Neural cell (in vitro differentiated cells): ENCODE measurements at regions not wholly inside any gene's neighbourhood (a gene's known extent, or its start where the extent isn't known, plus 50 kb on each side); places are given as distances from the start of the nearest gene placed in this dataset.

ENCODE experiments used
- H2AFZ ChIP-seq: fragments of 200-600, 300-800 bp; sonication (generic), shearing (Covaris generic); 2 replicates; pipeline ENCODE4 v1.6.0; 2014; ENCODE audit warnings: low read depth, mild to moderate bottlenecking, antibody characterized with exemption, low read length, moderate library complexity
- H3F3A ChIP-seq: fragments of 200-600 bp; shearing (Covaris generic); 2 replicates; pipeline ENCODE4 v1.6.1; 2016; ENCODE audit warnings: mild to moderate bottlenecking, moderate library complexity, mixed read lengths, antibody characterized with exemption, low read length; ENCODE audit not compliant: insufficient read depth, poor library complexity, severe bottlenecking
- H3K27ac ChIP-seq: fragments of 200-600, 300-800 bp; sonication (generic), shearing (Covaris generic); 2 replicates; pipeline ENCODE4 v1.5.1; 2014; ENCODE audit warnings: mild to moderate bottlenecking, low read length, moderate library complexity
- H3K27me3 ChIP-seq: fragments of 300-800, 200-600 bp; sonication (generic), shearing (Covaris generic); 2 replicates; pipeline ENCODE4 v1.6.0; 2014; ENCODE audit warnings: mild to moderate bottlenecking, low read depth, low read length, moderate library complexity; ENCODE audit not compliant: insufficient read depth
- H3K36me3 ChIP-seq: fragments of 300-800, 200-600 bp; sonication (generic), shearing (Covaris generic); 2 replicates; pipeline ENCODE4 v1.5.1; 2014; ENCODE audit warnings: mild to moderate bottlenecking, antibody characterized with exemption, low read length, moderate library complexity; ENCODE audit not compliant: insufficient read depth
- H3K4me2 ChIP-seq: fragments of 300-800, 200-600 bp; sonication (generic), shearing (Covaris generic); 2 replicates; pipeline ENCODE4 v1.6.0; 2014; ENCODE audit warnings: mild to moderate bottlenecking, low read length
- H3K4me3 ChIP-seq: fragments of 300-800, 200-600 bp; sonication (generic), shearing (Covaris generic); 2 replicates; pipeline ENCODE4 v1.5.1; 2014; ENCODE audit warnings: mild to moderate bottlenecking, low read length, moderate library complexity
- H3K79me2 ChIP-seq: fragments of 200-600 bp; shearing (Covaris generic); replicated peaks from 2 replicates; pipeline ENCODE4 v1.6.0; 2014; ENCODE audit warnings: mild to moderate bottlenecking, low read length, moderate library complexity; ENCODE audit not compliant: insufficient read depth
- H3K9ac ChIP-seq: fragments of 300-800, 200-600 bp; sonication (generic), shearing (Covaris generic); 2 replicates; pipeline ENCODE4 v1.6.1; 2016; ENCODE audit warnings: mild to moderate bottlenecking, low read length, mixed read lengths
- H3K9me2 ChIP-seq: fragments of 200-600 bp; shearing (Covaris generic); 2 replicates; pipeline ENCODE4 v1.6.1; 2016; ENCODE audit warnings: mild to moderate bottlenecking, low read length, mixed read lengths; ENCODE audit not compliant: insufficient read depth
- H3K9me3 ChIP-seq: fragments of 200-600, 300-800 bp; sonication (generic), shearing (Covaris generic); 2 replicates; pipeline ENCODE4 v1.6.1; 2016; ENCODE audit warnings: mild to moderate bottlenecking, mixed run types, low read length, moderate library complexity, mixed read lengths
- H4K20me1 ChIP-seq: fragments of 200-600 bp; shearing (Covaris generic); 2 replicates; pipeline ENCODE4 v1.6.1; 2016; ENCODE audit warnings: mild to moderate bottlenecking, mixed run types; ENCODE audit not compliant: insufficient read depth
- EP300 ChIP-seq: fragments of 450-650 bp; conservative IDR thresholded peaks from 2 replicates; pipeline ENCODE4 v1.6.1; 2014; ENCODE audit warnings: antibody characterized with exemption, mild to moderate bottlenecking, moderate library complexity; ENCODE audit not compliant: poor library complexity, severe bottlenecking
- MXI1 ChIP-seq: fragments of 450-650 bp; conservative IDR thresholded peaks from 2 replicates; pipeline ENCODE4 v1.6.1; 2014; ENCODE audit warnings: antibody characterized with exemption, mild to moderate bottlenecking; ENCODE audit not compliant: poor library complexity, severe bottlenecking
- POLR2AphosphoS5 ChIP-seq: IDR thresholded peaks from 2 replicates; pipeline ENCODE4 v1.6.1; 2012
- RAD21 ChIP-seq: fragments of 450-650 bp; conservative IDR thresholded peaks from 2 replicates; pipeline ENCODE4 v1.6.1; 2014; ENCODE audit warnings: antibody characterized with exemption, mild to moderate bottlenecking, moderate library complexity
- SMC3 ChIP-seq: fragments of 450-650 bp; conservative IDR thresholded peaks from 2 replicates; pipeline ENCODE4 v1.6.1; 2014; ENCODE audit warnings: antibody characterized with exemption, mild to moderate bottlenecking, moderate library complexity; ENCODE audit not compliant: poor library complexity
- TAF1 ChIP-seq: IDR thresholded peaks from 2 replicates; pipeline ENCODE4 v1.6.1; 2012; ENCODE audit warnings: low read depth
- TF ChIP-seq, protein P1 (sequence below): IDR thresholded peaks from 2 replicates; pipeline ENCODE4 v1.6.1; 2012; ENCODE audit warnings: borderline replicate concordance
- TF ChIP-seq, protein P2 (sequence below): fragments of 450-650 bp; IDR thresholded peaks from 2 replicates; pipeline ENCODE4 v1.5.1; 2014; ENCODE audit warnings: antibody characterized with exemption, mild to moderate bottlenecking, moderate library complexity; ENCODE audit not compliant: poor library complexity, severe bottlenecking

GRCh38 chr6:77361018-77361417 is 102.3 kb downstream of the HTR1B start:
- H3K9ac ChIP-seq = no peak overlapping the region
- no peaks in the 10 kb centered on the region for H4K20me1 ChIP-seq

GRCh38 chr6:77356821-77357220 is 106.5 kb downstream of the HTR1B start:
- H3K36me3 ChIP-seq = no peaks in the 10 kb centered on the region
- no peaks in the 10 kb centered on the region for H3K9me2 ChIP-seq
- no peaks in the 10 kb centered on the region for H4K20me1 ChIP-seq

More at GRCh38 chr6:77361018-77361417, 102.3 kb downstream of the HTR1B start:
- no peak overlapping the region for H3K27ac ChIP-seq
- no peak for TF ChIP-seq MXI1
- TF ChIP-seq, protein P1, sequence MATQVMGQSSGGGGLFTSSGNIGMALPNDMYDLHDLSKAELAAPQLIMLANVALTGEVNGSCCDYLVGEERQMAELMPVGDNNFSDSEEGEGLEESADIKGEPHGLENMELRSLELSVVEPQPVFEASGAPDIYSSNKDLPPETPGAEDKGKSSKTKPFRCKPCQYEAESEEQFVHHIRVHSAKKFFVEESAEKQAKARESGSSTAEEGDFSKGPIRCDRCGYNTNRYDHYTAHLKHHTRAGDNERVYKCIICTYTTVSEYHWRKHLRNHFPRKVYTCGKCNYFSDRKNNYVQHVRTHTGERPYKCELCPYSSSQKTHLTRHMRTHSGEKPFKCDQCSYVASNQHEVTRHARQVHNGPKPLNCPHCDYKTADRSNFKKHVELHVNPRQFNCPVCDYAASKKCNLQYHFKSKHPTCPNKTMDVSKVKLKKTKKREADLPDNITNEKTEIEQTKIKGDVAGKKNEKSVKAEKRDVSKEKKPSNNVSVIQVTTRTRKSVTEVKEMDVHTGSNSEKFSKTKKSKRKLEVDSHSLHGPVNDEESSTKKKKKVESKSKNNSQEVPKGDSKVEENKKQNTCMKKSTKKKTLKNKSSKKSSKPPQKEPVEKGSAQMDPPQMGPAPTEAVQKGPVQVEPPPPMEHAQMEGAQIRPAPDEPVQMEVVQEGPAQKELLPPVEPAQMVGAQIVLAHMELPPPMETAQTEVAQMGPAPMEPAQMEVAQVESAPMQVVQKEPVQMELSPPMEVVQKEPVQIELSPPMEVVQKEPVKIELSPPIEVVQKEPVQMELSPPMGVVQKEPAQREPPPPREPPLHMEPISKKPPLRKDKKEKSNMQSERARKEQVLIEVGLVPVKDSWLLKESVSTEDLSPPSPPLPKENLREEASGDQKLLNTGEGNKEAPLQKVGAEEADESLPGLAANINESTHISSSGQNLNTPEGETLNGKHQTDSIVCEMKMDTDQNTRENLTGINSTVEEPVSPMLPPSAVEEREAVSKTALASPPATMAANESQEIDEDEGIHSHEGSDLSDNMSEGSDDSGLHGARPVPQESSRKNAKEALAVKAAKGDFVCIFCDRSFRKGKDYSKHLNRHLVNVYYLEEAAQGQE = no peak
- no peaks in the 10 kb centered on the region for H3K27me3 ChIP-seq
- H3F3A ChIP-seq = no peaks in the 10 kb centered on the region
- H3K4me3 ChIP-seq = no peak overlapping the region
- H3K36me3 ChIP-seq = no peaks in the 10 kb centered on the region
- no peak overlapping the region for H3K4me2 ChIP-seq
- H2AFZ ChIP-seq = no peak overlapping the region
- no peaks in the 10 kb centered on the region for H3K9me3 ChIP-seq
- H3K9me2 ChIP-seq = no peaks in the 10 kb centered on the region
- no peaks in the 10 kb centered on the region for H3K79me2 ChIP-seq

GRCh38 chr6:77354581-77354980 is 108.7 kb downstream of the HTR1B start:
- H3F3A ChIP-seq = no peaks in the 10 kb centered on the region
- no peak overlapping the region for H3K9ac ChIP-seq
- no peaks in the 10 kb centered on the region for H3K79me2 ChIP-seq
- no peaks in the 10 kb centered on the region for H3K27me3 ChIP-seq
- H4K20me1 ChIP-seq = no peaks in the 10 kb centered on the region
- no peak overlapping the region for H3K27ac ChIP-seq
- H3K9me3 ChIP-seq = no peaks in the 10 kb centered on the region
- no peak overlapping the region for H2AFZ ChIP-seq
- H3K9me2 ChIP-seq = no peaks in the 10 kb centered on the region
- H3K36me3 ChIP-seq = no peaks in the 10 kb centered on the region
- no peak overlapping the region for H3K4me3 ChIP-seq
- H3K4me2 ChIP-seq = no peak overlapping the region
- TF ChIP-seq TAF1 = no peak
- no peak for TF ChIP-seq POLR2AphosphoS5
- TF ChIP-seq MXI1 = no peak
- TF ChIP-seq, protein P1 = no peak
- TF ChIP-seq EP300 = no peak
- TF ChIP-seq, protein P2, sequence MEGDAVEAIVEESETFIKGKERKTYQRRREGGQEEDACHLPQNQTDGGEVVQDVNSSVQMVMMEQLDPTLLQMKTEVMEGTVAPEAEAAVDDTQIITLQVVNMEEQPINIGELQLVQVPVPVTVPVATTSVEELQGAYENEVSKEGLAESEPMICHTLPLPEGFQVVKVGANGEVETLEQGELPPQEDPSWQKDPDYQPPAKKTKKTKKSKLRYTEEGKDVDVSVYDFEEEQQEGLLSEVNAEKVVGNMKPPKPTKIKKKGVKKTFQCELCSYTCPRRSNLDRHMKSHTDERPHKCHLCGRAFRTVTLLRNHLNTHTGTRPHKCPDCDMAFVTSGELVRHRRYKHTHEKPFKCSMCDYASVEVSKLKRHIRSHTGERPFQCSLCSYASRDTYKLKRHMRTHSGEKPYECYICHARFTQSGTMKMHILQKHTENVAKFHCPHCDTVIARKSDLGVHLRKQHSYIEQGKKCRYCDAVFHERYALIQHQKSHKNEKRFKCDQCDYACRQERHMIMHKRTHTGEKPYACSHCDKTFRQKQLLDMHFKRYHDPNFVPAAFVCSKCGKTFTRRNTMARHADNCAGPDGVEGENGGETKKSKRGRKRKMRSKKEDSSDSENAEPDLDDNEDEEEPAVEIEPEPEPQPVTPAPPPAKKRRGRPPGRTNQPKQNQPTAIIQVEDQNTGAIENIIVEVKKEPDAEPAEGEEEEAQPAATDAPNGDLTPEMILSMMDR = no peak
- no peak for TF ChIP-seq RAD21

More at GRCh38 chr6:77356821-77357220, 106.5 kb downstream of the HTR1B start:
- Histone ChIP-seq H2AFZ (no peak overlapping the region), H3K27ac (no peak overlapping the region), H3K4me3 (no peak overlapping the region), H3K79me2 (no peaks in the 10 kb centered on the region), H3F3A (no peaks in the 10 kb centered on the region), H3K9ac (no peak overlapping the region), H3K4me2 (no peak overlapping the region), H3K27me3 (no peaks in the 10 kb centered on the region), H3K9me3 (no peaks in the 10 kb centered on the region)
- TF ChIP-seq MXI1 (no peak), SMC3 (no peak)
- TF ChIP-seq, protein P1 = no peak
